Astrocyte of the cerebellum (primary cell): ENCODE measurements at regions not wholly inside any gene's neighbourhood (a gene's known extent, or its start where the extent isn't known, plus 50 kb on each side); places are given as distances from the start of the nearest gene placed in this dataset.

Experiments used
- DNase-seq: peaks from one replicate; pipeline ENCODE4 v3.0.0-alpha.2; 2011; ENCODE audit warnings: low read depth
- H3K4me3 ChIP-seq: 2 replicates; pipeline ENCODE4 v1.5.1; 2011; ENCODE audit warnings: mild to moderate bottlenecking, low read depth, low read length, moderate library complexity
- in situ Hi-C: cut with HindIII; loops from 2 replicates; pipeline ENCODE4 v1.10.0; 2017; ENCODE audit warnings: low sequenced_read_pairs
- TF ChIP-seq, protein P1 (sequence below): IDR thresholded peaks from 2 replicates; pipeline ENCODE4 v1.5.1; 2012; ENCODE audit warnings: low read length, low read depth, moderate library complexity, mild to moderate bottlenecking; ENCODE audit errors: missing control alignments

DNA sequence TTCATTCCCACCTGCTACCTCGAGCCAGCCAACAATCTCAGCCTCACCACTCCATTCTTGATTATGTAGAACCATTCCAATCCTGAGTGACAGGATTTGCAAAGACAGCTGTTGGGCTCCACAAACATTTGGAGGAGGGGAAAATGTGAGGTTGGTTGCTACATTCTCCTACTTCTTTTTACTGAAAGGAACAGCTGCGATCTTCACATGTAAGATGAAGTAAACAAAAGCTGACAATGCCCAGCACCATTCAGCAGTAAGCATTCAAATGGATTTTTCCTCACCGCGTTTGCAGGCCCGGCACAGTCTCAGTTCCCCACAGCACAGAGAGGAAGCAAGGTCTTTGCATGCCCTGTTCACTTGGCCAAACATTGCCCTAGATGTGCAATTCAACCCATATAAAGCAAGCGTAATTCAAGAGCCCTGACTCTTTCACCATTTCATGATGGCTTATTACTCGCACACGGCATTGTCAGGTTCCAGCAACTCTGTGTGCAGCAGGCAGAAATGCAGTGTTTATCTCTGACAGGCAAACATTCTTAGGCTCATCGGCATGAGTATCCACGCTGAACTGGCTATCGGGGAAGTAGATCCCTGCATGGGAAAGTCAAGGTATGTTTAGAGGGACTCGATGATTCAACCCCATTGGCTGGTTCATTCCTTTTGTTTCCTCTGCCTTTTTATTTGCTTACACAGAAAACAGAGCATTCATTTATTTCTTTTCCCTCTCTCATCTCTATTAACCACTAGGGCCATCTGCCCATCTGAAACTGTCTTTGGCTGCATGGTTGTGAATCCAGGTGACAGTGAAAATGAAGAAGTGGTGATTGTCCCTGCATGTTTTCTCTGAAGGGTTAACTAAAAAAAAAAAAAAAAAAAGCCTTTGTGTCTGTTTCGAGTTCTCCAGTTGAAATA, 236.1 kb upstream of the PLEKHG7 start:
- DNase-seq: peak; percentile 36
- TF ChIP-seq, protein P1, sequence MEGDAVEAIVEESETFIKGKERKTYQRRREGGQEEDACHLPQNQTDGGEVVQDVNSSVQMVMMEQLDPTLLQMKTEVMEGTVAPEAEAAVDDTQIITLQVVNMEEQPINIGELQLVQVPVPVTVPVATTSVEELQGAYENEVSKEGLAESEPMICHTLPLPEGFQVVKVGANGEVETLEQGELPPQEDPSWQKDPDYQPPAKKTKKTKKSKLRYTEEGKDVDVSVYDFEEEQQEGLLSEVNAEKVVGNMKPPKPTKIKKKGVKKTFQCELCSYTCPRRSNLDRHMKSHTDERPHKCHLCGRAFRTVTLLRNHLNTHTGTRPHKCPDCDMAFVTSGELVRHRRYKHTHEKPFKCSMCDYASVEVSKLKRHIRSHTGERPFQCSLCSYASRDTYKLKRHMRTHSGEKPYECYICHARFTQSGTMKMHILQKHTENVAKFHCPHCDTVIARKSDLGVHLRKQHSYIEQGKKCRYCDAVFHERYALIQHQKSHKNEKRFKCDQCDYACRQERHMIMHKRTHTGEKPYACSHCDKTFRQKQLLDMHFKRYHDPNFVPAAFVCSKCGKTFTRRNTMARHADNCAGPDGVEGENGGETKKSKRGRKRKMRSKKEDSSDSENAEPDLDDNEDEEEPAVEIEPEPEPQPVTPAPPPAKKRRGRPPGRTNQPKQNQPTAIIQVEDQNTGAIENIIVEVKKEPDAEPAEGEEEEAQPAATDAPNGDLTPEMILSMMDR: no peak
- in situ Hi-C loops: no loop called here
- H3K4me3 ChIP-seq: no peak overlapping the region

DNA sequence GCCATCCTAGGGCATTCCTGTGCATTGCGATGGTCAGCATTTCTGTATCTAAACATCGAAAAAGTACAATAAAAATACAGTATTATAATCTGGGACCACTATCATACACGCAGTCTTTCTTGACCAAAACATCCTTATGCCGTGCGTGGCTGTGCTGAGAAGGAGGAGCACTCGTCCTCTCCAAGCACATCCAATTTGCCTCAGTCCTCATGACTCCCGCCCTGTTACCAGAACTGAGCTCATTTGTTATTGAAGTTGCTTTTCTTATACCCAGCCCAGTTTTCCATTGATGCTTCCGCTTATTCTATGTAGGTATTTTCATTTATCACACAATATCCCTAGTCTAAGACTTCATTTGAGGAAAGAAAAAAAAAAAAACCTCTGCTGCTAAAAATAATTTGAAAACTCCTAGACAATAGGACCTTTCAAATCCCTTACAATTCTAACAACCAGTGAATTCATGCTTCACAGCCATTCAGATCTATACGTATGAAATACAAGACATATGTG, 236.9 kb upstream of the PLEKHG7 start:
- no peak for DNase-seq
- H3K4me3 ChIP-seq: no peak overlapping the region
- TF ChIP-seq, protein P1: no peak
- in situ Hi-C loops: no loop called here

DNA sequence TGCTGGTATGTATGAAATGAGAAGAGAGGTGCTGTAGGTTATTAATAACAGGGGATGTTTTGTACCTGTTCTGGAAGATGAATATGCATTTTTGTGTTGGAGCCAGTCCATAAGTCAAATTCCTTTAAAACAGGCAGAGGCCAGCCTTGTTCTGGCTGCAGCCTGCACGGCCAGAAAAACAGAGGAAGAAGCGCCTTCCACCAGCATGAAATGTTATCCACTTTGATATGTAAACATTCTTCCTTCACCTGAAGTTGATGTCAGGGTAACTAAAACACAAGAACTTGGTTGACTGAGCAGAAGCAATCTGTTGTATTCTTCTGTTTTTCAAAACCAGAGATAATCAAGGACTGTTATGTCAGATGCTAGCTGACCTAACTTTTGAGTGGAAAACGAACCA, 237.9 kb upstream of the PLEKHG7 start:
- in situ Hi-C loops: no loop called here
- TF ChIP-seq, protein P1: no peak
- no peak for DNase-seq
- no peak overlapping the region for H3K4me3 ChIP-seq

DNA sequence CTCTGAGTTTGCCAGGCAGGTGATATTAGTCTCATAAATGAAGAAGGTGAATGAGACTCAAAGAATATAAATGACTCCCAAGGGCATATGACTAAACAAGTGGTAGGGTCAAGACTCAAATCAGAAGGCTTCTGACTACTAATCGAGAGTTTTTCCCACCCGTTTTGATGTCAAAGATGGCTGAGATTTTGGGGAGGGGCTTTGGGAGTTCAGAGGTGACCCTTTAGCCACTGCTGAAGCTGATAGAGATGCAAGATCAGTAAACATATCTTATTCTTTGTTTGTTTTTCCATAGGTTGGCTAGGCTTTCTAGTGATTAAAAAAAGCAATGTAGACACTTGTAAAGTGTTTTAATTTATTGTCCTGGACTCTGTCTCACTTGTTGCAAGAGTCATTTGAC, 239.6 kb upstream of the PLEKHG7 start:
- in situ Hi-C loops: no loop called here
- H3K4me3 ChIP-seq: no peak overlapping the region
- TF ChIP-seq, protein P1: no peak
- DNase-seq: no peak

DNA sequence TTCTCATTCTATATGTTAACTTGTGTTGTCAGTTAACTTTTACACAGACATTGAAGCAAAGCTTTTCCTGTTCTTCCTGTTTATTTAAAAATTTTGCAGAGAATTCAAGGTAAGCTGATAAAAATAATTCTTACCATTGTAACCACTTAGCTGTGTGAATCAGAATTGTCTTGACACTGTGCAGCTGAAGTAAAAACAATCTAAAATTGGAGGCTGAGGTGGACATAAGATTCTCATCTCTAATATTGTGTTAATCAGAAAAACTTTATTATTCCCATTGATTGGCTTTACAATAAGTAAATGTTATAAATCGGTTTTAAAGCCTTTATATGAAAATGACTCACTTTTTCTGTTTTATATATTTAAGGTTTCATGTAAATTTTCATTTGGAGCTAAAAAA, 240.3 kb upstream of the PLEKHG7 start:
- in situ Hi-C loops: no loop called here
- TF ChIP-seq, protein P1: no peak
- DNase-seq: no peak
- H3K4me3 ChIP-seq: no peak overlapping the region

DNA sequence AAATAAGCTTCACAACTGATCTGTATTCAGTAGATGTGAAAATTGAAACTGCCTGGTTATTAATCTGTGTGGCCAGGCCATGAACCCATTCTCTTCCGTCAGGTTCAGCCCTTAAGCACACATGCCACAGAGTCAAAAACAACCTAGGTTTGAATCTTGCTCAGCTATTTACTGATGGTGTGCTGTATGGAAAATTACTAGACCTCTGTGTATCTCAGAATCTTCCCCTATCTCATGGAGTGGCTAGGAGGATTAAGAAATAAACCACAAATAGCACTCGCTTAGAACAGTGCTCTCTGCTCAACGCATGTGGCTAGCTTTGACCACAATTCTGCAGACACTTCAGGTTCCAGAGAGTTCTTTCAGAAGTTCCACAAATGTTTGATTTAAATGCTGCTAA, 240.7 kb upstream of the PLEKHG7 start:
- TF ChIP-seq, protein P1: no peak
- in situ Hi-C loops: no loop called here
- H3K4me3 ChIP-seq: no peak overlapping the region
- DNase-seq: no peak
